Psoas muscle (tissue), 7 donors: ENCODE measurements at regions not wholly inside any gene's neighbourhood (a gene's known extent, or its start where the extent isn't known, plus 50 kb on each side); places are given as distances from the start of the nearest gene placed in this dataset.

ENCODE experiments used
- ATAC-seq, 4 donors: fragments of 200-7000 bp; cut with Tn5 transposase; one replicate each; pipeline ENCODE4 v1.9.1; 2020; ENCODE audit warnings: moderate library complexity in 3 of 4, mild to moderate bottlenecking in 2 of 4
- DNase-seq, 2 donors: peaks; one replicate each; pipeline ENCODE4 v3.0.0-alpha.2; 2020
- H3K27ac ChIP-seq: fragments of 200-600 bp; one replicate; pipeline ENCODE4 v1.8.0; 2022
- H3K27me3 ChIP-seq, 3 donors: fragments of 200-600 bp in 1 of 3; one replicate each; pipeline versions ENCODE4 v1.6.1 to v1.8.0; 2013 to 2022; ENCODE audit warnings: low read length in 2 of 3, mild to moderate bottlenecking in 2 of 3, moderate library complexity in 1 of 3; ENCODE audit not compliant: insufficient read depth in 3 of 3
- H3K36me3 ChIP-seq, 2 donors: fragments of 200-600 bp in 1 of 2; one replicate each; pipeline versions ENCODE4 v1.6.1 to v1.8.0; 2013 to 2022; ENCODE audit warnings: low read depth in 1 of 2, mild to moderate bottlenecking in 1 of 2, moderate library complexity in 1 of 2; ENCODE audit not compliant: insufficient read depth in 1 of 2
- H3K4me1 ChIP-seq: fragments of 200-600 bp; one replicate; pipeline ENCODE4 v1.8.0; 2022
- H3K4me3 ChIP-seq: fragments of 200-600 bp; one replicate; pipeline ENCODE4 v1.8.0; 2022; ENCODE audit warnings: mild to moderate bottlenecking
- H3K9me3 ChIP-seq: fragments of 200-600 bp; one replicate; pipeline ENCODE4 v1.8.0; 2022
- WGBS, 3 donors: extraction: QIAGEN DNeasy Blood & Tissue Kit; methylation state at CpG; one replicate each; pipeline versions ENCODE4 v1.1.6 to v1.1.7; 2013; 5-methylcytosine and 5-hydroxymethylcytosine counted together
- intact Hi-C, 2 donors: fragments of 100-400 bp; cut with DNase I; formaldehyde crosslinking; loops; one replicate each; pipeline versions ENCODE4 v1.11.0 to v1.14.2; 2022
- TF ChIP-seq, protein P1 (sequence below): fragments of 200-600 bp; IDR thresholded peaks from one replicate; pipeline ENCODE4 v1.8.0; 2022; ENCODE audit warnings: antibody characterized with exemption
- donor health status: healthy with polysubstance abuse.
- donor health status: DM: no; HTN: no; CAD: no; lungs with moderate emphysema.
- donor health status: Bipolar disorder and iron deficiency.
- donor health status: healthy.
- donor health status: DM: yes; HTN: yes; CAD: no.
- donor health status: DM: no; HTN: no; CAD: no.
- donor health status: DM: yes; HTN: yes; CAD: no.

DNA sequence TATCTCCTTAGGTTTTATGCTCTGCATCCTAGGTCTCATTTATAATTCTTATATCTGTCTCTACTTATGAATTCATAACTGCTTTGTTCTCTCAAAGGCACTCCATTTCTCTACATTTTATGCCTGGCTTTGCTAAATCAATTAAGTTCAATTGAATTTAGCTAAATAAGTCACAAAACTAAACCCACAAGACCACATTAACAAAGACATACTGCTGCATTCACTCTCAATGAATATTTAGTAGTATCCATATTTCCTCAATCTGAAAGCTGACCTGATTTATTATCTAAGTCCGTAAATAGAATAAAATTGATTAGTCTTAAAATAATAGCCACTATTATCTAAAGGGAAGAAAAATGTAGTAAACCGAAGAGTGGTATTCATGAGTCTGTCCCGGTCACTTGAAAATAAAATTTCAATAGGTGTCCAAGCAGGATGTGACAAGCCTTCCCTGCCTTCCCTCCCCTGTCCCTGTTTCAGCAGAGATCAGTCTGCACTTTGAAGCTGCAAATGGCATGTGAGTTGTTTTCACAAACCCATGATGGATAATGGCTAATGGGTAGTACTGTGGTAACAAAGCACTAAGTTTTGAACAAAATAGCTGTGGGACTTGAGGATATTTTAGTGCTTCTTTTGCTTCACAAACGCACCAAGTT is 295.0 kb upstream of the NCAM2 start:
- Histone ChIP-seq H3K27ac (no peak overlapping the region), H3K36me3 (no peaks in the 10 kb centered on the region), H3K4me3 (no peak overlapping the region), H3K4me1 (no peaks in the 10 kb centered on the region), H3K27me3 (no peaks in the 10 kb centered on the region), H3K9me3 (no peaks in the 10 kb centered on the region)
- ATAC-seq (no peak), DNase-seq (no peak)
- 63 to 68% (median 66%) methylated on average over 4 of the region's 4 CpGs for WGBS, 3 donors
- TF ChIP-seq, protein P1, sequence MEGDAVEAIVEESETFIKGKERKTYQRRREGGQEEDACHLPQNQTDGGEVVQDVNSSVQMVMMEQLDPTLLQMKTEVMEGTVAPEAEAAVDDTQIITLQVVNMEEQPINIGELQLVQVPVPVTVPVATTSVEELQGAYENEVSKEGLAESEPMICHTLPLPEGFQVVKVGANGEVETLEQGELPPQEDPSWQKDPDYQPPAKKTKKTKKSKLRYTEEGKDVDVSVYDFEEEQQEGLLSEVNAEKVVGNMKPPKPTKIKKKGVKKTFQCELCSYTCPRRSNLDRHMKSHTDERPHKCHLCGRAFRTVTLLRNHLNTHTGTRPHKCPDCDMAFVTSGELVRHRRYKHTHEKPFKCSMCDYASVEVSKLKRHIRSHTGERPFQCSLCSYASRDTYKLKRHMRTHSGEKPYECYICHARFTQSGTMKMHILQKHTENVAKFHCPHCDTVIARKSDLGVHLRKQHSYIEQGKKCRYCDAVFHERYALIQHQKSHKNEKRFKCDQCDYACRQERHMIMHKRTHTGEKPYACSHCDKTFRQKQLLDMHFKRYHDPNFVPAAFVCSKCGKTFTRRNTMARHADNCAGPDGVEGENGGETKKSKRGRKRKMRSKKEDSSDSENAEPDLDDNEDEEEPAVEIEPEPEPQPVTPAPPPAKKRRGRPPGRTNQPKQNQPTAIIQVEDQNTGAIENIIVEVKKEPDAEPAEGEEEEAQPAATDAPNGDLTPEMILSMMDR, result no peak
- intact Hi-C loops, result no loop called here

DNA sequence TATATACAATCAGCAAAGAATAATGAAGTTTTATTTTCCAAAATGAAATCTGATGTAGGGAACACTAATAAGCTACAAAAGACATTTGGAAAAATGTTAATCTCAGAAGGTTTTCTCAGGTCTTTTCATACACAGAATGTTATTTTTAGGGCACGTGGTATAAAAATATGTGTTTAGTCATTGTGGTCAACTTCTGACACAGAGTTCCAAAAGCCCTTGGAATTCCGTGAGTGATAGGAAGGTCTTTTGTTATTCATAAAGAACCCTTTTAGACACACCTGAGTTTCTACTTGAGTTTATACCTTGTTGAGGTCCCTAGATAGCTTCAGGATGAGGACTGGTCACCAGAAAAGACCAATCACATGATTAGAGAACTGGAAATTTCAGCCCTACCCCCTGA is 277.6 kb upstream of the NCAM2 start:
- Histone ChIP-seq H3K27me3 (no peaks in the 10 kb centered on the region), H3K4me3 (no peak overlapping the region), H3K4me1 (no peaks in the 10 kb centered on the region), H3K27ac (no peak overlapping the region), H3K36me3 (no peaks in the 10 kb centered on the region), H3K9me3 (no peaks in the 10 kb centered on the region)
- 77 to 88% (median 81%) methylated on average over 2 of the region's 2 CpGs for WGBS, 3 donors
- DNase-seq, result no peak
- TF ChIP-seq, protein P1, result no peak
- intact Hi-C loops, result no loop called here
- no peak for ATAC-seq

DNA sequence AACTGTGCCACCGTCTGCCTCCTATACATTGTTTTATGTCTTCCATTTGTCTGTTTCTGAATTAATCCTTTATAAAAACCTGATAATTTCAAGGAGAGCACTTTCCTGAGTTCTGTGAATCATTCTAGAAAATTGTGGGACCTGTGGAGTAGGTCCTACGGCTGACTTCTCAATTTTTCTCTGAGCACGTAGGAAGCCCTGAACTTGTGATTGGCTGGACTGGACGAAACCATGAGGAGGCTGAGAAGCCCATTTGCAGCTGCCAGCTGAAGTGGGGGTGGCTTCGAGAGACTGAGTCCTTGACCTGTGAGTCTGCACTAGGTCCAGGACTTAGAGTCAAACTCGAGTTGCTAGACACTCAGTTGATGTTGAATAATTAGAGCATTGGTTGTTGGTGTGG is 277.1 kb upstream of the NCAM2 start:
- H3K4me1 ChIP-seq, result no peaks in the 10 kb centered on the region
- H3K9me3 ChIP-seq, result no peaks in the 10 kb centered on the region
- DNase-seq (no peak), ATAC-seq (no peak)
- H3K27ac ChIP-seq, result no peak overlapping the region
- WGBS, 3 donors, result 79 to 83% (median 79%) methylated on average over 6 of the region's 6 CpGs
- TF ChIP-seq, protein P1, result no peak
- H3K36me3 ChIP-seq, result no peaks in the 10 kb centered on the region
- intact Hi-C loops, result no loop called here
- H3K4me3 ChIP-seq, result no peak overlapping the region
- no peaks in the 10 kb centered on the region for H3K27me3 ChIP-seq

GRCh38 chr21:20728691-20729090 is 269.5 kb upstream of the NCAM2 start:
- H3K27ac ChIP-seq, result no peak overlapping the region
- H3K4me1 ChIP-seq, result no peaks in the 10 kb centered on the region
- intact Hi-C loops, result no loop called here
- H3K9me3 ChIP-seq, result no peaks in the 10 kb centered on the region
- ATAC-seq (no peak), DNase-seq (no peak)
- no peak overlapping the region for H3K4me3 ChIP-seq
- H3K27me3 ChIP-seq, result no peaks in the 10 kb centered on the region
- 62 to 68% (median 67%) methylated on average over 6 of the region's 6 CpGs for WGBS, 3 donors
- TF ChIP-seq, protein P1, result no peak
- no peaks in the 10 kb centered on the region for H3K36me3 ChIP-seq

GRCh38 chr21:20729376-20729775 is 268.8 kb upstream of the NCAM2 start:
- no peaks in the 10 kb centered on the region for H3K27me3 ChIP-seq
- ATAC-seq, result no peak

More at GRCh38 chr21:20729376-20729775, 268.8 kb upstream of the NCAM2 start:
- TF ChIP-seq, protein P1, result no peak
- Histone ChIP-seq H3K4me3 (no peak overlapping the region), H3K4me1 (no peaks in the 10 kb centered on the region), H3K27ac (no peak overlapping the region), H3K9me3 (no peaks in the 10 kb centered on the region), H3K36me3 (no peaks in the 10 kb centered on the region)
- intact Hi-C loops, result no loop called here
- 66 to 83% (median 81%) methylated on average over 2 of the region's 2 CpGs for WGBS, 3 donors
- no peak for DNase-seq
